Lower lobe of right lung (tissue), 2 donors: ENCODE measurements at regions not wholly inside any gene's neighbourhood (a gene's known extent, or its start where the extent isn't known, plus 50 kb on each side); places are given as distances from the start of the nearest gene placed in this dataset.
A peak's percentile ranks its signal among the peaks of the same experiment; 100 is the strongest.

ENCODE experiments used
- ATAC-seq, 2 donors: fragments of 200-7000 bp; cut with Tn5 transposase; one replicate each; pipeline ENCODE4 v1.9.1; 2020 to 2022; ENCODE audit warnings: mild to moderate bottlenecking in 2 of 2, moderate library complexity in 2 of 2
- DNase-seq: peaks from one replicate; pipeline ENCODE4 v3.0.0-alpha.2; 2020
- H3K27ac ChIP-seq: fragments of 200-600 bp; one replicate; pipeline ENCODE4 v1.8.0; 2022
- H3K27me3 ChIP-seq: fragments of 200-600 bp; one replicate; pipeline ENCODE4 v1.8.0; 2022; ENCODE audit warnings: low read depth
- H3K36me3 ChIP-seq: fragments of 200-600 bp; one replicate; pipeline ENCODE4 v1.8.0; 2022; ENCODE audit warnings: mild to moderate bottlenecking
- H3K4me1 ChIP-seq: fragments of 200-600 bp; one replicate; pipeline ENCODE4 v1.8.0; 2022
- H3K4me3 ChIP-seq: fragments of 200-600 bp; one replicate; pipeline ENCODE4 v1.8.0; 2022; ENCODE audit warnings: mild to moderate bottlenecking
- H3K9me3 ChIP-seq: fragments of 200-600 bp; one replicate; pipeline ENCODE4 v1.8.0; 2022
- CTCF ChIP-seq: fragments of 200-600 bp; IDR thresholded peaks from one replicate; pipeline ENCODE4 v1.8.0; 2022; ENCODE audit warnings: antibody characterized with exemption, mild to moderate bottlenecking
- intact Hi-C: fragments of 100-400 bp; cut with DNase I; formaldehyde crosslinking; loops from one replicate; pipeline ENCODE4 v1.11.0; 2022
- donor health status: DM: no; HTN: yes; CAD: no; lungs with severe emphysema.

- TF ChIP-seq CTCF = no peak
- no peak for DNase-seq
- intact Hi-C loops = no loop called here
Observed at GRCh38 chr13:72523049-72523448, 204.4 kb downstream of the MZT1 start.

GRCh38 chr13:72521940-72522661, 205.3 kb downstream of the MZT1 start:
- no peak for ATAC-seq
- Histone ChIP-seq H3K4me1 (no peaks in the 10 kb centered on the region), H3K27ac (no peak overlapping the region), H3K4me3 (no peak overlapping the region), H3K27me3 (no peaks in the 10 kb centered on the region), H3K9me3 (no peaks in the 10 kb centered on the region), H3K36me3 (no peaks in the 10 kb centered on the region)
- no peak for DNase-seq
- TF ChIP-seq CTCF = no peak
- intact Hi-C loops = no loop called here

More at GRCh38 chr13:72523049-72523448, 204.4 kb downstream of the MZT1 start:
- Histone ChIP-seq H3K27me3 (no peaks in the 10 kb centered on the region), H3K4me3 (no peak overlapping the region), H3K36me3 (no peaks in the 10 kb centered on the region), H3K4me1 (no peaks in the 10 kb centered on the region), H3K9me3 (no peaks in the 10 kb centered on the region), H3K27ac (no peak overlapping the region)
- ATAC-seq = no peak

- Histone ChIP-seq H3K4me1 (no peaks in the 10 kb centered on the region), H3K4me3 (no peak overlapping the region), H3K27ac (no peak overlapping the region), H3K9me3 (no peaks in the 10 kb centered on the region), H3K27me3 (no peaks in the 10 kb centered on the region), H3K36me3 (no peaks in the 10 kb centered on the region)
- ATAC-seq (no peak), DNase-seq (no peak)
- no peak for TF ChIP-seq CTCF
- intact Hi-C loops = no loop called here
Observed at GRCh38 chr13:72514146-72514545, 213.3 kb downstream of the MZT1 start.

GRCh38 chr13:72508392-72508791, 219.0 kb downstream of the MZT1 start:
- DNase-seq (no peak), ATAC-seq (no peak)
- Histone ChIP-seq H3K27me3 (no peaks in the 10 kb centered on the region), H3K27ac (no peak overlapping the region), H3K9me3 (no peaks in the 10 kb centered on the region), H3K4me3 (no peak overlapping the region), H3K4me1 (no peaks in the 10 kb centered on the region), H3K36me3 (no peaks in the 10 kb centered on the region)
- TF ChIP-seq CTCF = no peak
- intact Hi-C loops = no loop called here

GRCh38 chr13:72507416-72508199, 219.8 kb downstream of the MZT1 start:
- ATAC-seq (no peak), DNase-seq (no peak)
- no peaks in the 10 kb centered on the region for H3K9me3 ChIP-seq
- H3K4me3 ChIP-seq = peak overlapping the region; percentile 10
- H3K27me3 ChIP-seq = no peaks in the 10 kb centered on the region
- intact Hi-C loops = no loop called here
- H3K36me3 ChIP-seq = no peaks in the 10 kb centered on the region
- no peak overlapping the region for H3K27ac ChIP-seq
- TF ChIP-seq CTCF = no peak
- no peaks in the 10 kb centered on the region for H3K4me1 ChIP-seq
